ENCODE measurements at regions not wholly inside any gene's neighbourhood (a gene's known extent, or its start where the extent isn't known, plus 50 kb on each side); places are given as distances from the start of the nearest gene placed in this dataset.

DNA sequence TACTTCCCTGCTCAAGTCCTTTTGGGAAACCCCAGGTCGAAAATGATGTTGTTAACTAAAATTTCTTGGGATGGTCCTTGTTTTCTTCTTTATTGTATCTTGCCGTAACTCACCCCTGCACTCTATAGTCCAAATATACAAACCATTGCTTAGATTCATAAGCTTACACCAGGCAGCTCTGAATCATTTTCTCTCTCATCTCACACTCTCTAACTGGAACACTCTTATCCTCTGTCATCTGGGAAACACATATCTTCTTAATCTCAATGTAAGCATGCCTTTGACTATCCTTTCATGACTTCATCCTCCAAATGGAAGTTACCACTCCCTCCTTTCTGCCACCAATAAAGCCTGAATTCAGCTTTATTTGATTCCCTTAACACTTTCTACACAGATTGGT, 175.8 kb upstream of the ANK3 start:
- H3K9me3 ChIP-seq (ENCODE audit: control insufficient read depth in 4 of 4, low read length in 3 of 4): no peaks in the 10 kb centered on the region
- TF ChIP-seq, protein P1, sequence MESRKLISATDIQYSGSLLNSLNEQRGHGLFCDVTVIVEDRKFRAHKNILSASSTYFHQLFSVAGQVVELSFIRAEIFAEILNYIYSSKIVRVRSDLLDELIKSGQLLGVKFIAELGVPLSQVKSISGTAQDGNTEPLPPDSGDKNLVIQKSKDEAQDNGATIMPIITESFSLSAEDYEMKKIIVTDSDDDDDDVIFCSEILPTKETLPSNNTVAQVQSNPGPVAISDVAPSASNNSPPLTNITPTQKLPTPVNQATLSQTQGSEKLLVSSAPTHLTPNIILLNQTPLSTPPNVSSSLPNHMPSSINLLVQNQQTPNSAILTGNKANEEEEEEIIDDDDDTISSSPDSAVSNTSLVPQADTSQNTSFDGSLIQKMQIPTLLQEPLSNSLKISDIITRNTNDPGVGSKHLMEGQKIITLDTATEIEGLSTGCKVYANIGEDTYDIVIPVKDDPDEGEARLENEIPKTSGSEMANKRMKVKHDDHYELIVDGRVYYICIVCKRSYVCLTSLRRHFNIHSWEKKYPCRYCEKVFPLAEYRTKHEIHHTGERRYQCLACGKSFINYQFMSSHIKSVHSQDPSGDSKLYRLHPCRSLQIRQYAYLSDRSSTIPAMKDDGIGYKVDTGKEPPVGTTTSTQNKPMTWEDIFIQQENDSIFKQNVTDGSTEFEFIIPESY (IDR thresholded peaks at IDR 0.05): no peak
- TF ChIP-seq TAF1 (conservative IDR thresholded peaks at IDR 0.05) (no peak), YY1 (IDR thresholded peaks at IDR 0.05) (no peak), RXRA (IDR thresholded peaks at IDR 0.05) (no peak)
- DNase-seq (ENCODE audit: low spot score): no peak
- no peak overlapping the region for H3K27ac ChIP-seq (ENCODE audit: low read depth in 1 of 2, low read length in 2 of 2)
- no peaks in the 10 kb centered on the region for H3K36me3 ChIP-seq (ENCODE audit: control insufficient read depth in 4 of 4, insufficient read depth in 3 of 4, low read depth in 1 of 4, low read length in 3 of 4)
- H3K4me1 ChIP-seq (ENCODE audit: control insufficient read depth in 4 of 4, insufficient read depth in 4 of 4, low read length in 3 of 4): no peaks in the 10 kb centered on the region
- WGBS: 81% methylated on average over 2 of the region's 2 CpGs
- no peak overlapping the region for H3K9ac ChIP-seq (ENCODE audit: low read depth in 1 of 2, low read length in 2 of 2)
- H3K27me3 ChIP-seq (ENCODE audit: control insufficient read depth in 4 of 4, insufficient read depth in 4 of 4, low read length in 3 of 4): no peaks in the 10 kb centered on the region
- no peak overlapping the region for H3K4me3 ChIP-seq (ENCODE audit: low read depth in 1 of 3, low read length in 3 of 3)

DNA sequence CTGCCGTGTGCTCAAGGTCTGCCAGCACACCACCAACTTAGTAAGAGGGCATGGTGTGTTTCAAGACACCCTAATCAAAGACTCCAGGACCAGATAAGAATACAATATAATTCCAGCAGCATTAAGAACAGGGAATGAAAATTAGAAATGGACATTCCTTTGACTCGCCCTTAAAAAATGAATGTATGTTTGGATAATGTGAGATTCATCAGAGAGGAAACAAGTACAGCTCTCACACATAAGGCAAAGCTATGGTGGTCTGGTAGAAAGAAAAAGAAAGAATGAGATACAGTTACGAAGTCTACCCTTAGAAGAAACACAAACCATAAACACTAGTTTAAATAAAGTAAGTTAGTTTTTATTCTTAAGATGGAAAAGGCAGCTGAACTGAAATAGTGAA, 174.8 kb upstream of the ANK3 start:
- Histone ChIP-seq H3K4me3 (ENCODE audit: low read depth in 1 of 3, low read length in 3 of 3) (no peak overlapping the region), H3K9ac (ENCODE audit: low read depth in 1 of 2, low read length in 2 of 2) (no peak overlapping the region), H3K9me3 (ENCODE audit: control insufficient read depth in 4 of 4, low read length in 3 of 4) (no peaks in the 10 kb centered on the region), H3K4me1 (ENCODE audit: control insufficient read depth in 4 of 4, insufficient read depth in 4 of 4, low read length in 3 of 4) (no peaks in the 10 kb centered on the region), H3K27me3 (ENCODE audit: control insufficient read depth in 4 of 4, insufficient read depth in 4 of 4, low read length in 3 of 4) (no peaks in the 10 kb centered on the region), H3K27ac (ENCODE audit: low read depth in 1 of 2, low read length in 2 of 2) (no peak overlapping the region), H3K36me3 (ENCODE audit: control insufficient read depth in 4 of 4, insufficient read depth in 3 of 4, low read depth in 1 of 4, low read length in 3 of 4) (no peaks in the 10 kb centered on the region)
- no peak for DNase-seq (ENCODE audit: low spot score)
- WGBS: 47% methylated on average over 3 of the region's 3 CpGs
- TF ChIP-seq, protein P2, sequence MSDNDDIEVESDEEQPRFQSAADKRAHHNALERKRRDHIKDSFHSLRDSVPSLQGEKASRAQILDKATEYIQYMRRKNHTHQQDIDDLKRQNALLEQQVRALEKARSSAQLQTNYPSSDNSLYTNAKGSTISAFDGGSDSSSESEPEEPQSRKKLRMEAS (IDR thresholded peaks at IDR 0.05): no peak
- TF ChIP-seq TAF1 (conservative IDR thresholded peaks at IDR 0.05) (no peak), HNF4A (conservative IDR thresholded peaks at IDR 0.05) (no peak), FOXA2 (IDR thresholded peaks at IDR 0.05) (no peak), FOXA1 (IDR thresholded peaks at IDR 0.05) (no peak), SP1 (IDR thresholded peaks at IDR 0.05) (no peak), NR2F2 (IDR thresholded peaks at IDR 0.05) (no peak), HNF4G (IDR thresholded peaks at IDR 0.05) (no peak), RXRA (IDR thresholded peaks at IDR 0.05) (no peak)
- TF ChIP-seq, protein P3, sequence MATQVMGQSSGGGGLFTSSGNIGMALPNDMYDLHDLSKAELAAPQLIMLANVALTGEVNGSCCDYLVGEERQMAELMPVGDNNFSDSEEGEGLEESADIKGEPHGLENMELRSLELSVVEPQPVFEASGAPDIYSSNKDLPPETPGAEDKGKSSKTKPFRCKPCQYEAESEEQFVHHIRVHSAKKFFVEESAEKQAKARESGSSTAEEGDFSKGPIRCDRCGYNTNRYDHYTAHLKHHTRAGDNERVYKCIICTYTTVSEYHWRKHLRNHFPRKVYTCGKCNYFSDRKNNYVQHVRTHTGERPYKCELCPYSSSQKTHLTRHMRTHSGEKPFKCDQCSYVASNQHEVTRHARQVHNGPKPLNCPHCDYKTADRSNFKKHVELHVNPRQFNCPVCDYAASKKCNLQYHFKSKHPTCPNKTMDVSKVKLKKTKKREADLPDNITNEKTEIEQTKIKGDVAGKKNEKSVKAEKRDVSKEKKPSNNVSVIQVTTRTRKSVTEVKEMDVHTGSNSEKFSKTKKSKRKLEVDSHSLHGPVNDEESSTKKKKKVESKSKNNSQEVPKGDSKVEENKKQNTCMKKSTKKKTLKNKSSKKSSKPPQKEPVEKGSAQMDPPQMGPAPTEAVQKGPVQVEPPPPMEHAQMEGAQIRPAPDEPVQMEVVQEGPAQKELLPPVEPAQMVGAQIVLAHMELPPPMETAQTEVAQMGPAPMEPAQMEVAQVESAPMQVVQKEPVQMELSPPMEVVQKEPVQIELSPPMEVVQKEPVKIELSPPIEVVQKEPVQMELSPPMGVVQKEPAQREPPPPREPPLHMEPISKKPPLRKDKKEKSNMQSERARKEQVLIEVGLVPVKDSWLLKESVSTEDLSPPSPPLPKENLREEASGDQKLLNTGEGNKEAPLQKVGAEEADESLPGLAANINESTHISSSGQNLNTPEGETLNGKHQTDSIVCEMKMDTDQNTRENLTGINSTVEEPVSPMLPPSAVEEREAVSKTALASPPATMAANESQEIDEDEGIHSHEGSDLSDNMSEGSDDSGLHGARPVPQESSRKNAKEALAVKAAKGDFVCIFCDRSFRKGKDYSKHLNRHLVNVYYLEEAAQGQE (IDR thresholded peaks at IDR 0.05): no peak

DNA sequence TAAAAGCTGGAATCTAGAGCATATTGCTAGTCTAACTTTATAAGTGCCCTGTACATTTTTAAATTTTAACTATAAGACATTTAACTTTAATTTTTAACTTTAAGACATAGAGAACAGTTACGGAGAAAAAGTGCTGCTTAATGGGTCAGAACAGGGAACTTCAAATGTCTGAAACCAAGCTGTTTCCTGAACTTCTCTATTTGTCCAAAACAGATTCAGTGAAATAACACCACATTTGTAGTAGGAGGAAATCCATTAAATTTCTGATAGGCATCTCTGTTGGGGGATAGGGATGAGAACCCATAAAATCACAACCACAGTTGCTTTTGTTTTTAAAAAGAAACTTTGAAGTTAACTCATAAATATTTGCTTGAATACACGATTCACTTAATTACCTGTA, 170.8 kb upstream of the ANK3 start:
- H3K27me3 ChIP-seq (ENCODE audit: control insufficient read depth in 4 of 4, insufficient read depth in 4 of 4, low read length in 3 of 4): no peaks in the 10 kb centered on the region
- no peak overlapping the region for H3K4me3 ChIP-seq (ENCODE audit: low read depth in 1 of 3, low read length in 3 of 3)
- no peak for TF ChIP-seq SP1 (IDR thresholded peaks at IDR 0.05)
- TF ChIP-seq YY1 (IDR thresholded peaks at IDR 0.05): no peak
- TF ChIP-seq NR2F2 (IDR thresholded peaks at IDR 0.05): no peak
- no peak for TF ChIP-seq FOXA2 (IDR thresholded peaks at IDR 0.05)
- no peak for TF ChIP-seq GABPA (IDR thresholded peaks at IDR 0.05 in 1 of 2, conservative IDR thresholded peaks at IDR 0.05 in 1 of 2)
- no peak for TF ChIP-seq EGR1 (IDR thresholded peaks at IDR 0.05; ENCODE audit: low read depth in 2 of 2)
- TF ChIP-seq, protein P2 (IDR thresholded peaks at IDR 0.05): no peak
- TF ChIP-seq FOXA1 (IDR thresholded peaks at IDR 0.05): no peak
- TF ChIP-seq, protein P1 (IDR thresholded peaks at IDR 0.05): no peak
- TF ChIP-seq, protein P4, sequence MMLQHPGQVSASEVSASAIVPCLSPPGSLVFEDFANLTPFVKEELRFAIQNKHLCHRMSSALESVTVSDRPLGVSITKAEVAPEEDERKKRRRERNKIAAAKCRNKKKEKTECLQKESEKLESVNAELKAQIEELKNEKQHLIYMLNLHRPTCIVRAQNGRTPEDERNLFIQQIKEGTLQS (IDR thresholded peaks at IDR 0.05): no peak
- no peak for TF ChIP-seq HNF4A (conservative IDR thresholded peaks at IDR 0.05)
- no peak for TF ChIP-seq JUND (IDR thresholded peaks at IDR 0.05)
- TF ChIP-seq RXRA (IDR thresholded peaks at IDR 0.05): no peak
- TF ChIP-seq HNF4G (IDR thresholded peaks at IDR 0.05): no peak
- DNase-seq (ENCODE audit: low spot score): no peak
- WGBS: 40% methylated on average over 2 of the region's 2 CpGs
- H3K36me3 ChIP-seq (ENCODE audit: control insufficient read depth in 4 of 4, insufficient read depth in 3 of 4, low read depth in 1 of 4, low read length in 3 of 4): no peaks in the 10 kb centered on the region
- no peak overlapping the region for H3K27ac ChIP-seq (ENCODE audit: low read depth in 1 of 2, low read length in 2 of 2)
- H3K9ac ChIP-seq (ENCODE audit: low read depth in 1 of 2, low read length in 2 of 2): no peak overlapping the region
- H3K4me1 ChIP-seq (ENCODE audit: control insufficient read depth in 4 of 4, insufficient read depth in 4 of 4, low read length in 3 of 4): no peaks in the 10 kb centered on the region
- H3K9me3 ChIP-seq (ENCODE audit: control insufficient read depth in 4 of 4, low read length in 3 of 4): no peaks in the 10 kb centered on the region

All from liver (tissue), 7 donors.